Activated B cell treated with CpG ODN at 0.5 μM for 24 hours (primary cell): ENCODE measurements at regions not wholly inside any gene's neighbourhood (a gene's known extent, or its start where the extent isn't known, plus 50 kb on each side); places are given as distances from the start of the nearest gene placed in this dataset.

Source experiments
- ATAC-seq: fragments of 200-7000 bp; cut with Tn5 transposase; one replicate; pipeline ENCODE4 v1.10.0; 2021; ENCODE audit warnings: low read depth, mild to moderate bottlenecking, moderate library complexity
- CTCF ChIA-PET: fragments of 350-600 bp; sonication (Branson Sonifier 250); formaldehyde crosslinking; loops from one replicate; lab custom pipeline; 2021; ENCODE audit warnings: antibody characterized with exemption; lab: Charles Lee
- POLR2A ChIA-PET: fragments of 350-600 bp; sonication (Branson Sonifier 250); formaldehyde crosslinking; loops from one replicate; lab custom pipeline; 2021; ENCODE audit warnings: antibody characterized with exemption; lab: Charles Lee
- DNase-seq: peaks from one replicate; pipeline ENCODE4 v3.0.0; 2022
- H3K27ac Mint-ChIP-seq: one replicate; pipeline ENCODE4 v1.8.0; 2020; ENCODE audit warnings: mixed read lengths
- H3K27me3 Mint-ChIP-seq: one replicate; pipeline ENCODE4 v1.8.0; 2021; ENCODE audit warnings: mixed read lengths
- H3K36me3 Mint-ChIP-seq: one replicate; pipeline ENCODE4 v1.8.0; 2021; ENCODE audit warnings: low read depth, mixed read lengths
- H3K4me1 Mint-ChIP-seq: one replicate; pipeline ENCODE4 v1.8.0; 2021; ENCODE audit warnings: mixed read lengths
- H3K4me3 Mint-ChIP-seq: one replicate; pipeline ENCODE4 v1.8.0; 2020; ENCODE audit warnings: mild to moderate bottlenecking, mixed read lengths
- H3K9me3 Mint-ChIP-seq: one replicate; pipeline ENCODE4 v1.8.0; 2020; ENCODE audit warnings: mixed read lengths
- CTCF ChIP-seq: fragments of 200-600 bp; IDR thresholded peaks from one replicate; pipeline ENCODE4 v1.8.0; 2022; ENCODE audit warnings: antibody characterized with exemption, mild to moderate bottlenecking
- intact Hi-C: fragments of 100-400 bp; cut with micrococcal nuclease; formaldehyde crosslinking; loops from one replicate; pipeline ENCODE4 v1.15.1; 2024

GRCh38 chr3:25153136-25153535 is 274.9 kb upstream of the RARB start:
- CTCF ChIA-PET: no interaction called here
- no peaks in the 10 kb centered on the region for H3K4me1 Mint-ChIP-seq
- DNase-seq: no peak
- peaks cover 6% of the 10 kb centered on the region for H3K9me3 Mint-ChIP-seq
- no peak for ATAC-seq
- no peak for TF ChIP-seq CTCF
- H3K36me3 Mint-ChIP-seq: no peaks in the 10 kb centered on the region
- POLR2A ChIA-PET: no interaction called here
- no peaks in the 10 kb centered on the region for H3K27me3 Mint-ChIP-seq
- no peak overlapping the region for H3K27ac Mint-ChIP-seq
- H3K4me3 Mint-ChIP-seq: no peak overlapping the region
- intact Hi-C loops: no loop called here

DNA sequence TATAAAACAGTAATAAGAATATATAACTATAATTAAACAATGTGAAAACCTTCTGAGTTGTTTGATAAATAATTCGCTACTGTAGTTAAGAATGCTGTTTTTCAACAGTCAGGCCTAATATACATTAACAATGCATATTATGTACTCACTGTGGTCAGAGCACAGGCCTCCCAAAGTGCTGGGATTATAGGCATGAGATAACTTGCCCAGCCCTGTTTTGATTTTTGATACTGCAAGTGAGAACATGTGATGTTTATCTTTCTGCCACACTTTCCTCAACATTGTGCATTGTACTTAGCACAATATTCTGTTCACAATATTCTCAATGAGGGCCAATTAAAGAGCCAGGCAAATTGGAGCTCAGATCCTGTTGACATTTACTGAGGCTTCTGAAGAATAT is 274.5 kb upstream of the RARB start:
- ATAC-seq: no peak
- Mint-ChIP-seq H3K4me1 (no peaks in the 10 kb centered on the region), H3K27ac (no peak overlapping the region), H3K27me3 (no peaks in the 10 kb centered on the region), H3K4me3 (no peak overlapping the region), H3K9me3 (peaks cover 6% of the 10 kb centered on the region), H3K36me3 (no peaks in the 10 kb centered on the region)
- no peak for DNase-seq
- intact Hi-C loops: no loop called here
- ChIA-PET POLR2A (no interaction called here), CTCF (no interaction called here)
- TF ChIP-seq CTCF: no peak

DNA sequence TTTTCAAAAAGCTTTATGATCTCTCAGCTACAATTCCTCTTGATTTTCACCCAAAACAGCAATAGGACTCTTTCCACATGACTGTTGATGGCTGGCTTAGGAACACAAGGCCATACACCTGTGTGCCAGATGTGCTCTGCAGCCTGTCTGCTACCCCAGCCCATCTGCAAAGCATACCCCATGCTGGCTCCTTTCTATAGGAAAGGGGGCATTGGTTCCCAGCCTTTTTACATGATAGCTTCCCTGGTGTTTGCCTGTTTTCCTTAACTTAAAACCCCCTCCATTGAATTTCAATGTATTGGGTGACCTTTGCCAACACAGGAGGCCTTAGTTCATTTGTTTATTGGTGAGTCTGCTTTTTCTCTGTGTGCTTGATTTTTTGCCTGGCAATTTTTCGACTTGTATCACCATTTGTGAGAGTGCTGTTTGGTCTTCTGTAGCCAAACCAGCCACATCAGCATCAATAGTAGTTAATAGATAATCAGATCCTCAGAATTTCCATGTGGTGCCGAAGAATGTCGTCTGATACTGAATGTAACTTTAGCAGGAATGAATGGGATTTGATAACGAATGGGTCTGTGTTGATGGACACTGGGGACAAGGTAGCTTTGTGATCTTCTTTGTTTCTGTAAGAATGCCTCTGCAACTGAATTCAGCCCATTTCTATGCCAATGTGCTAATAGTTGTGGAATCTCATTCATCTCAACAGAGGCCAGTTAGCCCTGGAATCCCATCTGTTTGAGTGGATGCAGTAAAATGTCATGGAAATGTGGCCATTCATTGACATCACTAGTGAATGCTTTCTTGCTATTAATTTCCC is 272.2 kb upstream of the RARB start:
- POLR2A ChIA-PET: no interaction called here
- DNase-seq (no peak), ATAC-seq (no peak)
- Mint-ChIP-seq H3K27me3 (no peaks in the 10 kb centered on the region), H3K4me1 (no peaks in the 10 kb centered on the region), H3K4me3 (no peak overlapping the region), H3K9me3 (peaks cover 4% of the 10 kb centered on the region), H3K36me3 (no peaks in the 10 kb centered on the region), H3K27ac (no peak overlapping the region)
- CTCF ChIA-PET: no interaction called here
- TF ChIP-seq CTCF: no peak
- intact Hi-C loops: no loop called here

- peaks cover 4% of the 10 kb centered on the region for H3K9me3 Mint-ChIP-seq
- no peaks in the 10 kb centered on the region for H3K4me1 Mint-ChIP-seq
- POLR2A ChIA-PET: no interaction called here
- DNase-seq: no peak
- no peak for ATAC-seq
- no peaks in the 10 kb centered on the region for H3K27me3 Mint-ChIP-seq
- intact Hi-C loops: no loop called here
- TF ChIP-seq CTCF: no peak
- H3K27ac Mint-ChIP-seq: no peak overlapping the region
- CTCF ChIA-PET: no interaction called here
- H3K4me3 Mint-ChIP-seq: no peak overlapping the region
- no peaks in the 10 kb centered on the region for H3K36me3 Mint-ChIP-seq
Measured at GRCh38 chr3:25156626-25157025, 271.4 kb upstream of the RARB start.

- ChIA-PET CTCF (no interaction called here), POLR2A (no interaction called here)
- Mint-ChIP-seq H3K36me3 (no peaks in the 10 kb centered on the region), H3K27me3 (no peaks in the 10 kb centered on the region), H3K4me1 (no peaks in the 10 kb centered on the region), H3K27ac (no peak overlapping the region), H3K9me3 (peaks cover 9% of the 10 kb centered on the region), H3K4me3 (no peak overlapping the region)
- DNase-seq (no peak), ATAC-seq (no peak)
- TF ChIP-seq CTCF: no peak
- intact Hi-C loops: no loop called here
Measured at GRCh38 chr3:25165306-25165705, 262.8 kb upstream of the RARB start.
